Endothelial cell of umbilical vein (primary cell): ENCODE measurements at regions not wholly inside any gene's neighbourhood (a gene's known extent, or its start where the extent isn't known, plus 50 kb on each side); places are given as distances from the start of the nearest gene placed in this dataset.

ENCODE experiments used
- BruUV-seq: library from RNA; stranded (reverse); fragments of 400-500 nt; replicated peaks from 2 replicates; lab custom pipeline; 2021; lab: Mats Ljungman, UMichigan
- CTCF ChIA-PET: fragments of 300-600, 350-600 bp; sonication (Branson Sonifier 250); formaldehyde crosslinking; loops from one replicate; lab custom pipeline; 2021; ENCODE audit warnings: antibody characterized with exemption, inconsistent platforms; lab: Charles Lee
- POLR2A ChIA-PET: fragments of 300-600, 350-600 bp; sonication (Branson Sonifier 250); formaldehyde crosslinking; loops from one replicate; lab custom pipeline; 2021; ENCODE audit warnings: antibody characterized with exemption, inconsistent platforms; lab: Charles Lee
- DNase-seq: peaks from one replicate; pipeline ENCODE4 v3.0.0-alpha.2; 2011; ENCODE audit warnings: low read depth, low spot score
- FAIRE-seq: peaks from 2 replicates; lab custom pipeline; 2011; peaks lifted over from hg19 to GRCh38; lab: Jason Lieb, UNC
- H2AFZ ChIP-seq: 2 replicates; pipeline ENCODE4 v1.6.0; 2012; ENCODE audit warnings: low read depth, low read length, control low read depth, inconsistent platforms
- H3K27ac ChIP-seq: 2 replicates; pipeline ENCODE4 v1.5.1; 2011; ENCODE audit warnings: low read depth, mild to moderate bottlenecking, control low read depth, low read length, moderate library complexity; ENCODE audit not compliant: insufficient read depth
- H3K27me3 ChIP-seq, 2 experiments: 2 replicates each; pipeline versions ENCODE4 v1.6.0 to v1.6.1; 2011; ENCODE audit warnings: low read length in 2 of 2, mixed read lengths in 1 of 2; ENCODE audit not compliant: control insufficient read depth in 2 of 2, insufficient read depth in 2 of 2
- H3K36me3 ChIP-seq, 2 experiments: 2 replicates in 1 of 2; 3 replicates in 1 of 2; pipeline ENCODE4 v1.5.1; 2011; ENCODE audit warnings: low read length in 2 of 2, mild to moderate bottlenecking in 1 of 2, moderate library complexity in 1 of 2; ENCODE audit not compliant: control insufficient read depth in 2 of 2, insufficient read depth in 2 of 2; ENCODE audit errors: extremely low read depth in 1 of 2
- H3K4me1 ChIP-seq: 3 replicates; pipeline ENCODE4 v1.5.1; 2011; ENCODE audit warnings: mild to moderate bottlenecking, low read length; ENCODE audit not compliant: control insufficient read depth, insufficient read depth; ENCODE audit errors: extremely low read depth
- H3K4me2 ChIP-seq: 2 replicates; pipeline ENCODE4 v1.6.1; 2011; ENCODE audit warnings: low read length, control low read depth, mixed read lengths; ENCODE audit not compliant: insufficient read depth
- H3K4me3 ChIP-seq, 3 experiments: fragments of 200-600 bp in 1 of 3; sonication (generic), shearing (Covaris generic) in 1 of 3; replicated peaks in 1 of 3; 2 replicates each; pipeline ENCODE4 v1.5.1; 2011 to 2016; ENCODE audit warnings: control low read depth in 3 of 3, low read length in 3 of 3, mild to moderate bottlenecking in 2 of 3, inconsistent platforms in 1 of 3, low read depth in 1 of 3, moderate library complexity in 1 of 3; ENCODE audit not compliant: insufficient read depth in 1 of 3
- H3K79me2 ChIP-seq: 2 replicates; pipeline ENCODE4 v1.6.0; 2012; ENCODE audit warnings: low read length, inconsistent platforms; ENCODE audit not compliant: control insufficient read depth, insufficient read depth
- H3K9ac ChIP-seq: replicated peaks from 2 replicates; pipeline ENCODE3; 2011; ENCODE audit warnings: low read length, control low read depth; ENCODE audit not compliant: insufficient read depth; ENCODE audit errors: extremely low read depth
- H3K9me1 ChIP-seq: replicated peaks from 3 replicates; pipeline ENCODE4 v1.6.0; 2011; ENCODE audit warnings: mild to moderate bottlenecking, low read length; ENCODE audit not compliant: control insufficient read depth, insufficient read depth; ENCODE audit errors: extremely low read depth
- H3K9me3 ChIP-seq: replicated peaks from 2 replicates; pipeline ENCODE4 v1.5.1; 2012; ENCODE audit warnings: low read length, inconsistent platforms; ENCODE audit not compliant: control insufficient read depth, insufficient read depth
- H4K20me1 ChIP-seq: replicated peaks from 2 replicates; pipeline ENCODE3; 2011; ENCODE audit warnings: mild to moderate bottlenecking, low read length; ENCODE audit not compliant: control insufficient read depth, insufficient read depth; ENCODE audit errors: extremely low read depth
- CTCF ChIP-seq, 2 donors: IDR thresholded peaks; 1 replicate in 1 of 2; 2 replicates in 1 of 2; pipeline ENCODE4 v1.5.1; 2011; ENCODE audit warnings: low read length in 2 of 2, mild to moderate bottlenecking in 2 of 2, moderate library complexity in 2 of 2, control low read depth in 1 of 2, inconsistent platforms in 1 of 2, low read depth in 1 of 2; ENCODE audit not compliant: insufficient read depth in 1 of 2; ENCODE audit errors: extremely low read depth in 1 of 2
- EZH2 ChIP-seq: IDR thresholded peaks from 2 replicates; pipeline ENCODE4 v1.6.1; 2012; ENCODE audit warnings: borderline replicate concordance, low read depth, mild to moderate bottlenecking, moderate library complexity, low read length, inconsistent platforms; ENCODE audit not compliant: severe bottlenecking
- JUN ChIP-seq: IDR thresholded peaks from 2 replicates; pipeline ENCODE4 v1.6.1; 2011; ENCODE audit warnings: borderline replicate concordance, low read depth; ENCODE audit not compliant: insufficient read length, insufficient read depth
- MYC ChIP-seq: IDR thresholded peaks from one replicate; pipeline ENCODE4 v1.6.1; 2011; ENCODE audit warnings: mild to moderate bottlenecking, low read depth, low read length
- POLR2AphosphoS5 ChIP-seq: IDR thresholded peaks from 2 replicates; pipeline ENCODE4 v1.6.1; 2012; ENCODE audit warnings: low read depth, mild to moderate bottlenecking, control low read depth, low read length, moderate library complexity; ENCODE audit not compliant: insufficient read depth
- dilution Hi-C: fragments of 300-500 bp; cut with MboI; formaldehyde crosslinking; loops from one replicate; pipeline ENCODE4 v1.15.0; 2019; ENCODE audit warnings: low sequenced_read_pairs; ENCODE audit not compliant: extremely low pct_ligation_motif_present
- intact Hi-C: fragments of 100-400 bp; cut with micrococcal nuclease; formaldehyde crosslinking; loops from one replicate; pipeline ENCODE4 v1.10.0; 2022

DNA sequence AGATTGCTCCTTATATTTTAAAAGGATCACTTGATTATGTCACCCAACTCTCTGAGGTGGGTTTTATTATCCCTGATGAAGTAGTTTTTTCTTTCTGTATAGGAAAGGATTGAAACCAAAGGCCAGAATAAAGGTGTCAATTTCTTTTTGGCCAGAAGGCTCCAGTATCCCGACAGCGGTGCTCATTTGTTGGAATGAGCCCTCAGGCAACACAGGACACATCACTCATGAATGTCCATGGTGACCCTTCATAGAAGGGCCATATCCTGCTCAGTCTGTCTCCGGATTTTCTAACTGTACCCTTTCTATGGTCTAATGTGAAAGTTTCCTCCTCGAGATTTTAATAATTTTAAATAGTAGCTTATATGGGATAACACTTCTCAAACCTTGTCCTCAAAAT is 171.3 kb upstream of the USP24 start:
- BruUV-seq, result no TSS peak
- CTCF ChIA-PET, result interaction anchor here (4.3 kb wide), 1 partner anchor 10 kb away, joined by 14 read pairs; no protein-coding TSS in a partner anchor

More for the DNA sequence above, 171.3 kb upstream of the USP24 start:
- no peak for TF ChIP-seq CTCF (IDR thresholded peaks at IDR 0.05; ENCODE audit: extremely low read depth in 1 of 2, insufficient read depth in 1 of 2, low read depth in 1 of 2, low read length in 2 of 2)
- no peak for TF ChIP-seq MYC
- no peak for TF ChIP-seq EZH2
- TF ChIP-seq JUN, result no peak
- TF ChIP-seq POLR2AphosphoS5, result no peak
- H3K9ac ChIP-seq, result no peak overlapping the region
- H3K36me3 ChIP-seq, result no peaks in the 10 kb centered on the region
- POLR2A ChIA-PET, result no interaction called here
- no peak for FAIRE-seq
- no peaks in the 10 kb centered on the region for H3K9me3 ChIP-seq
- H4K20me1 ChIP-seq, result no peaks in the 10 kb centered on the region
- H3K4me1 ChIP-seq, result no peaks in the 10 kb centered on the region
- H2AFZ ChIP-seq, result no peak overlapping the region
- H3K27me3 ChIP-seq, result no peaks in the 10 kb centered on the region
- H3K4me3 ChIP-seq, result no peak overlapping the region
- no peak overlapping the region for H3K4me2 ChIP-seq
- no peak overlapping the region for H3K27ac ChIP-seq
- no peaks in the 10 kb centered on the region for H3K9me1 ChIP-seq
- intact Hi-C loops, result no loop called here
- H3K79me2 ChIP-seq, result no peaks in the 10 kb centered on the region
- DNase-seq, result no peak
- dilution Hi-C loops, result no loop called here
